HG03097 (cell line): ENCODE measurements at regions not wholly inside any gene's neighbourhood (a gene's known extent, or its start where the extent isn't known, plus 50 kb on each side); places are given as distances from the start of the nearest gene placed in this dataset.

Experiments used
- ATAC-seq: cut with Tn5 transposase; IDR thresholded peaks from one replicate; pipeline ENCODE4 v1.9.1; 2021; ENCODE audit not compliant: unreplicated experiment, low FRiP score

DNA sequence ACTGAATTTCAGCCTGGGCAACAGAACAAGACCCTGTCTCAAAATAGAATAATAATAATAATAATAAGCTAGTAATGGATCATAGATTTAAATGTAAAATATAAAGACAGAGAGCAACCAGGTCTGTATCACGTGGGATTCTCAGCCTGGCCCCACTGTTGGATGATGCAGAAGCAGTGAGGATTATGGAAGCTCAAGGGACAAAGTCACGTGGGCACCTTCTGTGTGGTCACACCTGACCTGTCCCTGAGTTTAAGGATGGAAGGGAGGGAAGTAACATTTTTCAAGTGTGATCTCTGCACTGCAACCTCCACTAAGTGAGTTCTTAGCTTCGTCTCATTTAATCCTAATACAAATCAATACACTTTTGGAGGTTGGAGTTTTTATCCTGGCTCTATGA lies 212.5 kb upstream of the IER5L start:
- no peak for ATAC-seq

DNA sequence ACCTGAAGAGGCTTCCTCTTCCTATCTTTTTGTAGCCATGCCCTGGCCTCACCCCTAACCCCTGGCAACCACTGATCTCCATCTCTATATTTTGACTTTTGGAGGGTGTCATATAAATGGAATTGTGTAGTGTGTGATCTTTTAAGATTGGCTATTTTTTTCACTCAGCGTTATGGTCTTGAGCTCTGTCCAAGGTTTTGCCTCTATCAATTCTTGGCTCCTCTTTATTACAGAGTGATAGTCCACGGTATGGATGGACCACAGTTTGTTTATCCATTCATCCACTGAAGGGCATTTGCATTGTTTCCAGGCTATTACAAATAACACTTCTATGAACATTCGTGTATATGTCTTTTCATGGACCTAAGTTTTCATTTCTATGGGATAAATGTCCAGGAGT lies 209.8 kb upstream of the IER5L start:
- ATAC-seq: no peak

DNA sequence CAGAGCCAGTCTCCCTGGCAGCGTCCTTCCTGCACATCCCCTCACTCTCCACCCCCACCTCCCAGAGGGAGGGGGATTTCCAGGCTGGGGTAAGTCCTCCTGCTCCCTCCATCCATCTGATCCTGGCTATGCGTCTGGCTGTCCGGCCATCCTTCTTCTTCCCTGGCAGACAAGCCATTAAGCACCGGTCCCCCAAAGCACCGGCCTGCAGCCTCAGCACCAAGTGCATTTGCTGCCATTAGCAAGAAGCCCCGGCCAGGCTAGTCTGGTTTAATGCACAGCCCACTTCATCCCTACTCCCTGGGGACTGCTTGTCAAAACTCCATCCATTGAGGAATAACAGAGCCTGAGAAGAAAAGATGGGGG lies 208.7 kb upstream of the IER5L start:
- no peak for ATAC-seq

DNA sequence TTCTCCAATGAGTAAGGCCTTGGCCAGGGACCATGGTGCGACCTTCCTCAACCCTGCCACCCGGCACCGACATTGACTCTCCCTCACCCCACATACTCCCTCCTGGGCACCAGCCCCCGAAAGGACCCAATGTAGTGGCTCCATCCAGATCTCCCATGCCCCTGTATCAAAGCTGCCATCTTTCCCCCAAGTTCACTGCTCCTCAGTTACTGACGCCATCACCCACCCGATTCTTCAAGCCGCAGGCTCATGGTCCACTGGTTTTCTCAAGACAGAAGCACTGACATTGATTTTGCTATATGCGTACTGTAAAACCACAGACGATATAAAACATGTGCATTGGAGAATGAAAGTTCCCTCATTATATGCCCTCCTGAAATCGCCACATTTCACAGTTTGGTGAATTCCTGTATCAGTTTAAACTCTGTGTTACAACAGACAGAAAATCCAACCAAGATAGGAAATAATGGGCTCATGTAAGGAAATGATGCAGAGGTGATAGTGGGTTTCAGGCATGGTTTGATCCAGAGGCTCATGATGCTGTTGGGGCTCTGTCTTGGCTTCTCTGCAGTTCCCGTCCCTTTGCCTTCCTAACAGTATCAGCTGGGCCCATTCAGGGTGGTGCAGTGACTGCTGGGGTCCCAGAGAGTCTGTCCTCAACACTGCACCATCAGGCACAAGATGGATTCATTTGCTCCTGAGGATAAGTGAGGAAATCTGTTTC lies 207.3 kb upstream of the IER5L start:
- no peak for ATAC-seq

DNA sequence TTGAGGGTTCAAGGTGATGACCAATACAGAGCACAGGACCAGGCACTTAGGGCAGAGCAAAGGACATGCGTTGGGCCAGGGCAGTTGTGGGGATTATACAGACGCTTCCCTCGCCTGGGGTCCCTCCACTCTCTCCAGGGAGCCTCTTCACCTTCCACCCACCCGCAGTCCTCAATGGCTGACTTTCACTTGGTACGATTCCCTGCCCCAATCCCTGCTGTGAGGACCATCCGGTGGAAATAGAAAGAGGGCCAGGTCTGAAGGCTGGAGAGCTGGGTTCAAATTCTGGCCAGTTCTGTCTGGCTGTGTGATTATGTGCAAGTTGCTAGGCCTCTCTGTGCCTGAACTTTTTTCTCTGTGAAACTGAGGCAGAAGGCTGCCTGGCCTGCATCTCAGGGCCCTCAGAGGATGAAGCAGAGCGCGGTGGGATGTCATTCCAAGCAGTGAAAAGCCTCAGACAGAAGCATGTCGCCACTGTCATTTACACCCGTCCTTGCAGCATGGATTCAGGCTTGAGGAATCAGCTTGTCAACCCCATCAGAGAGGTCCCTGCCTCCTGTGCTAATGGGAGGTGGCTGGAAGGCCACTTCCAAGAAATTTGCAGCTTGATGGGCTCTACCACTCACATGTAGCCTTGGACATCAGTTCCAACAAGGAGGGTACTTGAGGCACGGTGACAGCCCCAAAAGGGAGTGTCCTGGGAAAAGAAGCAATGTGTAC lies 206.6 kb upstream of the IER5L start:
- ATAC-seq: no peak

DNA sequence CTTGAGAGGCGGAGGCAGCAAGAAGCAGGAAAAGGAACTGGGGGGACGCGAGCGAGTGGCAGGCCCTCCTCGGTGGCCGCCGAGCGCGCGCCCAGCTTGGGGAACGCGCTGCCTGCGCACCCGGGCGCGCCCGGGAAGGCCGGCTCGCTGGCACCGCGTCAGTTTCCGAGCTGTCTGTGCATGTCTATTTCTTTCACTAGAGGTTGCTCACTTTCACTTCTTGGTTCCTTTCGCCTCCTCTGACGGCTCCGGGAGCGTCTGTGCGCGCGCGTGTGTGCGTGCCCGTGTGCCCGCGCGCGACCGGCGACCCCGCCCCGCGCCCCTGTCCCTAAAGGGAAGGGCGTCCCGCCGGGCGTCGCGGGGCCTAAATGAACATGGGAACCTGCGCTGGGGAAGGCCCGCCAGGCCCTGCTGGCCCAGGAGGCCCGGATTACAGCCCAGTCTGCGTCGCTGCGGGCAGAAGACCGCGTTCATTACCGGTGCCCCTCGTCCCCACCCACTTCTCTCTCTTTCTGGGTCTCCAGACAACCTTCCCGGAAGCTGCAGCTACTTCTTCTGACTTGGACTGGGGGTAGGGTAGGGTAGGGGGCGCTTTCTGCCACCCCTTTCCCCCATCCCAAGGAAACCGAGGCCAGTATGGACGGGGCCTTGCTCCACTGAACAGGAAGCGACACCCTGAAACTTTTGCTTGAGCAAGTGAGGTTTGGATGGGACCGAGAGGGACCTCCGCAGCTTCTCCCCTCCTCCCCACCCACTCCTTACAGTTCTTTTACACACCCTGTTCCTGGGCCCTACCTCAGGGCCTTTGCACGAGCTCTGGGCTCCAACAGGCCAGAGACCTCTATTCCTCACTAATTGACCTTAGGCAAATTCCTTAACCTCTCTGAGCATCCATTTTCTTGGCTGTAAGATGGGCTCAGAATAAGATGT lies 205.8 kb upstream of the IER5L start:
- no peak for ATAC-seq

DNA sequence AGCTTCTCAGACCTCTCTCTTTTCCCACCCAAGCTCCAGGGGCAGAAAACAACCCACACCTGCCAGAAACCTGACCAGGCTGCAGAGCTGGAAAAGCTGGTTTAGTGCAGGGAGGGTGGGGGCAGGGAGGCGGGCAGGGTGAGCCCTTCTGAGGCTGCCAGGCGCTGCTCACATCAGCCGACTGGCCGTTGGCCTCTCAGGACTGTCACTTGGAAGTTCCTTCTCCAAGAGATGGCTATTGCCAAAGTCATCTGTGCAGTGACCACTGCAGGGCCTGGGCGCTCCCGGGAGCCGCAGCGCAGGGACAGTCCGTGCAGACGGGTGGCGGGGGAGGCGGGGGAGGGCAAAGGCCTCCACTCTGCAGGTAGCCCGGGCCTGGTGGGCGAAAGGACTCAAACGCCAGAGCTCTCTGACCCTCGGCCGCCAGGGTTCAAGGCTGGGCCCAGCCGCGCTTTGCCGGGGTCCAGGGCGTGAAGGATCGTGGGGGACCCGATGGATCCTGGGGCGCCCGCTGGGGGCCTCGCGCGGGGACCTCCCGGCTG lies 205.0 kb upstream of the IER5L start:
- no peak for ATAC-seq

DNA sequence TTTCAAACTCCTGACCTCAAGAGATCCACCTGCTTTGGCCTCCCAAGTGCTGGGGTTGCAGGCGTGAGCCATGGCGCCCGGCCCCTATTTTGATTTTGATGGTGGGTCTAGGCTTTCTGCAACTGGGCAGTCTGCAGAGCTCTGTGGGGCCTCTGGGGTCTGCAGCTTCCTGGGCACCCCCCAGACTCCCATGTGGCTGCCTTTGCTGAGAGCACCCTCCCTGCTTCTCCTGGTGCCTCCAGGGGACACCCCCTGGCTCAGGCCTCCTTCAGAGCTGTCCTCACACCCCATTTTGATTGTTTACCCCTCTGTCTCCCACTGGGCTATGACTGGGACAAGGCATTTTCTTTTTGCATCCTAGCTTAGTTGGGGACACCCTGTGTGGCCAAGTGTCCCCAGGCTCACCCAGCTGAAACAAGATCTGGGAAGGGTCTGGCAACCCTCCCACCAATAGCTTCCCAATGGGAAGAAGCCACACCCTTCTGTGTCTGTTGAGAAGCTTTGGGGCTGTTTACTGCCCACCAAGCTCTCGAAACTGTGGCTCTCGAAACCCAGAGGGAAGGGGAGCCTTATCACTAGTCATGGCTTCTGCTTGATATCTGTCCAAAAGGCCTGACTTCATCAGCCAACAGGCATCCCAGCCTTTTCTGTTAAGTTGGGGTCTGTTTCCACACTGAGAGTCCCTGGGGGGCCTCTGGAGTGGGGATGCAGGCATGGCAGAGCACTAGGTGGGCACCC lies 204.4 kb upstream of the IER5L start:
- no peak for ATAC-seq

DNA sequence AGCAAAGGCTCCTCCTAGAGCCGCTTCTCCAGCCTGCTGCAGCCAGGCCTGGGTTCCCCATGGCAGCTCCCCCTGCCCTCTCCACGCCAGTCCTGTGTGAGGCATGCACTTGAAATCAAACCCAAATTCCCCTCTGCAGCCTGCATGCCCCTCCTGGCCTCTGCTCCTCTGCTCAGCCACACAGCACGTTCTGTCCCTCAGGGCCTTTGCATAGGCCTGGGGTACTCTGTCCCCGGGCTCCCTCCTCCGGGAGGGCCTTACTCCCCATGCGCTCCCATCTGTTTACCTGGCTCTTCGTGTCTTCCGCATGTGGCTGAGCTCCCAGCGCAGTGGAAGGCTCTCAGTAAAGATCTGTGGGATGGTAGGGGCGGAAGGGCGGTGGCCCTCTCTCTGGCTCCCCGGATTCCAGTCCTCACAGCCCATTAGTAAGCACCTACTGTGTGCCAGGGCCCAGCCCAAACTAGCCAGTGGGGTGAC lies 203.5 kb upstream of the IER5L start:
- no peak for ATAC-seq

DNA sequence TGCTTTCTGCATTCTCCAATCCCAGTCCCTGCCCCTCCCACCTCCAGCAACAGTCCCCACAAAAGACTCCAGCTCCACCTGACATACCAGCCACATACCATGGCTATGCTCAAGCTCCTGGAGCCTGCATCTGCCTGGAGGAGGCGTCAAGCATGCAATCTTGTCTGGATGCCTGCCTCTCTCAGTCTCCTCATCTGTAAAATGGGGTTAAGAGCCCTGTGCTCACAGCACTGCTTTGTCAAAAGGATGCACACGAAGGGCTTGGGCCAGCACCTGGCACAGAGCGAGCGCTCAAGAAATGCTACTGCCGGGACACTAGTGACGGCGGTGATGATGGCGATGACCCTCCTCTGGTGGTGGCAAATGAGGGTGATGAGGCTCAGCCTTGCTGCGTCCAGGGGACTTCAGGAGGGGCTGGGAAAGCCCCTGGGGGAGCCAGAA lies 202.9 kb upstream of the IER5L start:
- ATAC-seq: no peak

DNA sequence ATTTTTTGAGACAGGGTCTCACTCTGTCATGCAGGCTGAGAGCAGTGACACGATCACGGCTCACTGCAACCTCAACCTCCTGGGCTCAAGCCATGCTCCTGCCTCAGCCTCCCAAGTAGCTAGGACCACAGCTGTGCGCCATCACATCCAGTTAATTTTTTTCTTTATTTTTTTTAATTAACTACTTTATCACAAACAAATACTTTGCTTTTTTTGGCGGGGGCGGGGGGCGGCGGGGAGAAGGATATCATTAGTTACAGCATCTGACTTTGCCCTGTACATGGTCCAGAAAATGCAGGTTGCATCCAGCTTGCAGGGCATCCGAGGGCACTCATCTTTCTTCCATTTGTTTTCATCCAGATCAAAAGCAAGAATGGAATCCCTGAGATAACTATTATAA lies 201.8 kb upstream of the IER5L start:
- no peak for ATAC-seq

DNA sequence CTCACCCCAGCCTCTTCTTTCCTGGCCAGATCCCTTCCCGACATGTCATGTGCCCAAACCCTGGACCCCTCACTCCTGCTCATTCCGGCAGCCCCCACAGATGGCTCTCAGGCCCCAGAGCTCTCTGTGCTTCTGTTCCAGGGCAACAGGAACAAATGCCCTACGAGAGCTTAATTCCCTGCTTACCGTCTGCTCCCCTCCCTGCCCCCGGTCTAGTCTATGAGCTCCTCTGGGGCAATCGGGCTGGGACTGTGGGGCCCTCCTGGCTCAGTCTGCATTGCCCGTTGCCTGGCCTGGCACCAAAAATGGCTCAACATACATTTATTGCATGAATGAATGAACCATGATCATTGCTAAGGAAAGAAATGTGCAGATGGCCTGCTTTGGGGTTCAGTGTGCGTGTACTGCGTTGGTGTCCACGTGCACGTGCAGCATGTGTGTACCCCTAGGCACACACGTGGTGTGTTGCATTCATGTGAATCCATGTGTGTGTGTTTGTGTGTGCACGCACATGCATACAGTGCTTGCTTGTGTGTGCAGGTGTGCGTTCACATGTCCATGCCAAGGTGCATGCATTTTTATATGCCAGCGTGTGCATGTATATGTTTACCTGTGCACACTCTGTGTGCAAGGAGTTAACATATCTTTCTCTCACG lies 201.2 kb upstream of the IER5L start:
- ATAC-seq: no peak

DNA sequence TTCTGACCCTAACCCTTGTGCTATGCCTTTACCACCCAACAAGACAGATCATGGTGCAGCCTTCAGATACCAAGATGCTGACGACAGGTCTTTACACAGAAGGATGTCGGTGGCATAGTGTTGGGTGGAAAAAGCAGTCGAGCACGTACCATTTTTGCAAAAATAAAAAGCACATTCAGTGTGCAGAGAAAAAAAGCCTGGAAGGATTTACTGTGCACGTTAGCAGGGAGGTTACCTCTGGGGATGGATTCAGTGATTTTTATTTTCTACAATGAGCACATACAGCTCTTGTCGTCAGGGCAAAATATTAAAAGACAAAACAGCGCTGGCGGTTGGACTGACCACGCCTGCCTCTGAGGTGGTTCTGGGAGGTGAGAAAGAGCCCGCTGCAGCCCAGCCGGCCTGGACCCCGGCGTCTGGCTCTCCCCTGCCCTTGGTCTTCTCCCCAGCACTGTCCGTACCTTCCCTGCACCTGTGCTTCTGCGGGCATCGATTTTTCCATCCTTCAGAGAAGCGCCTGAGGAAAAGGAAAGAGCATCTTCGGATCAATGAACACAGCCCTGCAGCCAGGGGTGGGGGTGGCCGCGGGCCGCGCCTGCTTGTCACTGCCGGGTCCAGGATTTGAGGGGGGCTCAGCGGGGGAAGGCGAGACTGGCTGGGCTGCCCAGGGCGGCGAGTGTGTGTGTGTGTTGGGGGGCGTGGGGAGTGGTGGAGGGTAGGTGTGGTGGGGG lies 200.0 kb upstream of the IER5L start:
- ATAC-seq: no peak

DNA sequence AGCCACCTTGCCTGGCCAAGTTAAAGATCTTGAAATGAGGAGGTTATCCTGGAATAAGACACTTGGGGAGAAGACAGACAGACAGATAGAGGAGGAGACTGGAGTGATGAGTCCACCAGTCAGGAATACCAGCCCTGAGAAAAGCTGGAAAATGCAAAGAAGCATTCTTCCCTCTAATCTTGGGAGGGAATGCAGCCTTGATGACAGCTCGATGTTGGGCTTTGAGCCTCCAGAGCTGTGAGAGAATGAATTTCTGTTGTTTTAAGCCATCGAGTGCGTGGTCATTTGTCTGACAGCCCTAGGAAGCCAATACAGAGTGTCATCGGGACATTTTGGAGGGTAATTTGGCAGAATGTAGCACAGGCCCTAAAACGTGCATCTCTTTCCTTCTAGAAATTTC lies 199.1 kb upstream of the IER5L start:
- ATAC-seq: no peak

DNA sequence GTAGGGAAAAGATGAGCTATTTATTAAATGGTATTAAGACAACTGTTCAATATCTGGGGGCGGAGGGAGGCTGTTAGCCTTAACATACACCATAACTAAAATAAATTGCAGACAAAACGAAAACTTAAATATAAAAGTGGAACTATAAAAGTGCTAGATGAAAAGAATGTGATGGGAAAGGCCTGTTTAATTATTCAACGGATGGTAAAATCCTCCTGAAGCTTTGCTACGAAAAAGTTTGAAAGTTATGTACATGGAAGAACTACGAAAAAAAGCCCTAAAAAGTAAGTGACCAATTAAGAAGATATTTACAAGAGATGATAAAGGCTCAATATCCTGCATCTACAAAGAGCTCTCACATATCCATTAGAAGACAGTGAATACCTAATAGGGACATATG lies 197.8 kb upstream of the IER5L start:
- no peak for ATAC-seq

DNA sequence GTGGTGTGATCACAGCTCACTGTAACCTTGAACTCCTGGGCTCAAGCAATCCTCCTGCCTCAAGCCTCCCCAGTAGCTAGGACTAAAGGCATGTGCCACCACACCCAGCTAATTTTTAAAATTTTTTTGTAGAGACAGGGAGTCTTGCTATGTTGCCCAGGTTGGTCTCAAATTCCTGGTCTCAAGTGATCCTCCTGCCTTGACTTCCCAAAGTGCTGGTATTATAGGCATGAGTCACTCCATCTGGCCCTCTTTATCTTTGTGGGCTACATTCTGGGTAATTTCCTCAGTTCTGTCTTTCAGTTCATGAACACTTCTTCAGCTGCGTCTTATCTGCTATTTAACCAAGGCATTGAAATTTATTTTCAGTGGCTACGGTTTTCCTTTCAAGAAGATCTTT lies 196.6 kb upstream of the IER5L start:
- no peak for ATAC-seq

DNA sequence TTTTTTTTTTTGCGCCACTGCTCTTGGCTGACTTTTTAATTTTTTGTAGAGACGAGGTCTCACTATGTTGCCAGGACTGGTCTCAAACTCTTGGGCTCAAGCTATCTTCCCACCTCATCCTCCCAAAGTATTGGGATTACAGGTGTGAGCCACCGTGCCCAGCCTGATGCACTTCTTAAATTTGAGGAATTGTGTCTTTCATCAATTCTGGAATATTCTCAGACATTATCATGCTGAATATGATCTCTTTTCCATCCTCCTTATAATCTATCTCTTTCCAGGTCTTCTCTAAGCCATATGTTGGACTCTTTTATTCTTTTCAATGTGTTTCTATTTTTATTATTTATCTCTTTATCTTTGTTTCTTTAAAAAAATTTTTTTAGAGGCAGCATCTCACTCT lies 196.2 kb upstream of the IER5L start:
- no peak for ATAC-seq

DNA sequence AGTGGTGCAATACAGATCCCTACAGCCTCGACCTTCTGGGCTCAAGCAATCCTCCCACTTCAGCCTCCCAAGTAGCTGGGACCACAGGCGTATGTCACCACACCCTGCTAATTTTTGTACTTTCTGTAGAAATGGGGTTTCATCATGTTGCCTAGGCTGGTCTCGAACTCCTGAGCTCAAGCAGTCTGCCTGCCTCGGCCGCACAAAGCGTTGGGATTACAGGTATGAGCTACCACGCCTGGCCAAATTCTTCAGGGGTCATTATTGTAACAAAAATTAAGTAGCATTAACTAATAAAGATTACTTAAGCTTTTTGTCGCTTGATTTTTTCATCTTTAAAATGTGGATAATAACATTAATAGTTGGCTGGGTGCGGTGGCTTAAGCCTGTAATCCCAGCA lies 195.3 kb upstream of the IER5L start:
- ATAC-seq: no peak

DNA sequence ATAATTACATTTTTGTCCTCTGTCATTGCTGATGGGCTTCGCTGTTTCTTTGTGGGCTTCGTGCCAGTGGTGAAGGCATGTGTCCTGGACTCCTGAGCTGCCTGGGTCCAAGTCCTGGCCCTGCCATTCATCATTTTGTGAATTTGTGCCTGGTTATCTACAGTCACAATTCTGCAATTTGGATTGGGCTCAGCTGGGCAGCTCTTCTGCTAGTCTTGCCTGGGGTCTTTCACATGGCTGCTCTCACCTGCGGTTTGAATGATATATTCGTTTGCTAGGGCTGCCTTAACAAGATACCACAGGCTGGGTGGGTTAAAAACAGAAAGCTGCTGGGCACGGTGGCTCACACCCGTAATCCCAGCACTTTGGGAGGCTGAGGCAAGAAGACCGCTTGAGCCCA lies 192.7 kb upstream of the IER5L start:
- no peak for ATAC-seq
